Keratinocyte (primary cell): ENCODE measurements at regions not wholly inside any gene's neighbourhood (a gene's known extent, or its start where the extent isn't known, plus 50 kb on each side); places are given as distances from the start of the nearest gene placed in this dataset.

Experiments
- CTCF ChIP-seq, 3 experiments: IDR thresholded peaks in 1 of 3; conservative IDR thresholded peaks in 1 of 3; optimal IDR thresholded peaks in 1 of 3; 2 replicates in 2 of 3; 3 replicates in 1 of 3; pipeline versions ENCODE3 to v1.5.1; 2011; ENCODE audit warnings: low read length in 3 of 3, mild to moderate bottlenecking in 3 of 3, moderate library complexity in 2 of 3, control low read depth in 1 of 3, inconsistent platforms in 1 of 3; ENCODE audit not compliant: insufficient read depth in 2 of 3; ENCODE audit errors: extremely low read depth in 1 of 3
- EZH2 ChIP-seq: IDR thresholded peaks from one replicate; pipeline ENCODE4 v1.6.1; 2012; ENCODE audit warnings: inconsistent platforms, mild to moderate bottlenecking, low read length, moderate library complexity

- no peak for TF ChIP-seq CTCF (optimal IDR thresholded peaks at IDR 0.05 in 1 of 3, IDR thresholded peaks at IDR 0.05 in 1 of 3, conservative IDR thresholded peaks at IDR 0.05 in 1 of 3; ENCODE audit: extremely low read depth in 1 of 3, insufficient read depth in 2 of 3, low read length in 3 of 3)
- no peak for TF ChIP-seq EZH2
Measured at GRCh38 chr11:37391615-37392014, 793.6 kb upstream of the RAG2 start.
